ENCODE measurements at regions not wholly inside any gene's neighbourhood (a gene's known extent, or its start where the extent isn't known, plus 50 kb on each side); places are given as distances from the start of the nearest gene placed in this dataset.

DNA sequence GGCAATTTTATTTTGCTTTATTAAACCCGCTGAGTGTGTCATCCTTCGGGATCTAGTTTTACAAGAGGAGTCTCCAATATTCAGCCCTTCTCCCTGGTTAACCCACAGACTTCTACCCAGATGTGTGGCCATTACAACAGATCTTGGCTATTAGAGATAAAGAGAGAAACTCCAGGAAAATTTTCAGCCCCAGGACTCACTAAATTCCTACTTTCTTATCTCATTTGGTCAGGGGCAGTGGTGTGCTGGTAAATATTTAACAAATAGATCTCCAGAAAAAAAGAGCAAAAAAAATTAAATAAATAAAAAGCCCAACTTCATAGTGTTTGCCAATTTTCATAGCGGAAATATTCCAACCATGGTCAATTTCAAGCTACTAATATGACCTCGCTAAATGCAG lies 168.4 kb downstream of the RND3 start:
- DNase-seq (ENCODE audit: low spot score): no peak

DNA sequence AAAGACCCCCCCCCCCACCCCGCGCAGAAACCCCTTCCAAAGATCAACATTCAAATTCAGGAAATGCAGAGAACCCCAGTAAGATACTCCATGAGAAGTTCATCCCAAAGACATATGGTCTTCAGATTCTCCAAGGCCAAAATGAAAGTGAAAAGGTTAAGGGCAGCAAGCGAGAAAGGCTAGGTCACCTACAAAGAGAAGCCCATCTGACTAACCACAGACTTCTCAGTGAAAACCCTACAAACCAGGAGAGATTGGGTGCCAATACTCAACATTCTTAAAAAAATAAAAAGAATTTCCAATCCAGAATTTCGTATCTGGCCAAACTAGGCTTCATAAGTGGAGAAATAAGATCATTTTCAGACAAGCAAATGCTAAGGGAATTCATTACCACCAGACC lies 175.2 kb downstream of the RND3 start:
- no peak for DNase-seq (ENCODE audit: low spot score)

DNA sequence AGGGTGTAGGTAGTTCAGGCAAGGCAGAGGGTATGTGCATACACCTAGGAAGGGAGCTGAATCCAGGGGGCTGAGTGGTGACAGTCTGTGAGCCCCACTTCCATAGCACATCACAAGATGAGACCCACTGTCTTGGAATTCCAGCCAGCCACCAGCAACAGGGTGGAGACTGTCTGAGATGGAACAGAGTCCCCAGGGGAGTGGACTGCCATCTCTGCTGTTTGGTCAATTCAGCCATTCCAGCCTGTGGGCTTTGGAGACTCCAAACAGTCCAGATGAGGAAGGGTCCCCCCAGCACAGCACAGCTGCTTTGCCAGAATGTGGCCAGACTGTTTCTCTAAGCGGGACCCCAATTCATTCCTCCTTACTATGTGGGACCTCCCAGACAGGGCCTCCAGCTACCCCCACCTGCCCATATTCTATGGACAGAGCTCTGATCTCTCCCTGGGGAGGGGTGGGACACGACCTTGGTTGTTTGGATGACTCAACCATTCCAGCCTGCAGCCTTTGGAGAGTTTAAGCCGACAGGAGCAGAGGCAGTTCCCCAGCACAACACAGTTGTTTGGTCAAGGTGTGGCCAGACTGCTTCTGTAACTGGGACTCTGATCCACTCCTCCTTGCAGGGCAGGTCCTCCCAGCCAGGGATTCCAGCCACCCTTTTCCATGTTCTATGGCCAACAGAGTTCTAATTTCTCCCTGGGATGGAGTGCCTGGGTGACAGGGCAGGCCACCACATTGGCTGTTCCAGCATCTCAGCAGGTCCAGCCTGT lies 178.0 kb downstream of the RND3 start:
- DNase-seq (ENCODE audit: low spot score): no peak

DNA sequence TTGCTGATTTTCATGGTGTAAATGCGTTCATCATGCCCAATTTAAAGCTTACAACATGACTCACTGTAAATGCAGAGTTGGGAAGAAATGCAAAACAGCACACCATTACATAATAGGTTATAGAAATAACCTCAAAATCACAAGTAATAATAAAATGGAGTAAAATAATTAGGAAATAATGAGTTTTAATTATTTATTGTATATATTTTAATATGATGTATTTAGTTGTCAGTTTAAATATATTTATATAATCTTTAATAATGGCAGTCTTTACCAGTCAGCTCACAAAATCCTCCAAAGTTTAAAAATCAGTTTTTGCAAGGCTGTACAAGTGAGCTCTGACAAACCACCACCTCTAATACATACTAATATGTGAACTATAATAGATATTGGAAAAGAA lies 180.2 kb downstream of the RND3 start:
- no peak for DNase-seq (ENCODE audit: low spot score)

DNA sequence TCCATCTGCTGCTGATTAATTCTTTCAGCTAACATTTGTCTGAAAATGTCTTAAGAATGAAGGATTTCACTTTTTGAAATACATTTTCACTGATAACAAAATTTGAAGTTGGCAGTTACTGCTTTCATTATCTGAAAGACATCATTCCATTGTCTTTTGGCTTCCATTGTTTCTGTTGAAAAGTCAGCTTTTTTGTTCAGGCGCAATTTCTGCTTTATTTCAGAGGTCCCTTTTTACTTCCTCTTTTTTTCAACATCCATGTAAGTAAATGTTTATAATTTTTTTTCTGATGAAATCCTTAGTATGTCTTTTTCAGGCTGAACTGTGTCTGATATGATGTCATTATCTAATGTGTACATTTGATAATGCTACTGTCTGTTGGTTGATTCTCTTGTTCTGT lies 184.2 kb downstream of the RND3 start:
- DNase-seq (ENCODE audit: low spot score): no peak

DNA sequence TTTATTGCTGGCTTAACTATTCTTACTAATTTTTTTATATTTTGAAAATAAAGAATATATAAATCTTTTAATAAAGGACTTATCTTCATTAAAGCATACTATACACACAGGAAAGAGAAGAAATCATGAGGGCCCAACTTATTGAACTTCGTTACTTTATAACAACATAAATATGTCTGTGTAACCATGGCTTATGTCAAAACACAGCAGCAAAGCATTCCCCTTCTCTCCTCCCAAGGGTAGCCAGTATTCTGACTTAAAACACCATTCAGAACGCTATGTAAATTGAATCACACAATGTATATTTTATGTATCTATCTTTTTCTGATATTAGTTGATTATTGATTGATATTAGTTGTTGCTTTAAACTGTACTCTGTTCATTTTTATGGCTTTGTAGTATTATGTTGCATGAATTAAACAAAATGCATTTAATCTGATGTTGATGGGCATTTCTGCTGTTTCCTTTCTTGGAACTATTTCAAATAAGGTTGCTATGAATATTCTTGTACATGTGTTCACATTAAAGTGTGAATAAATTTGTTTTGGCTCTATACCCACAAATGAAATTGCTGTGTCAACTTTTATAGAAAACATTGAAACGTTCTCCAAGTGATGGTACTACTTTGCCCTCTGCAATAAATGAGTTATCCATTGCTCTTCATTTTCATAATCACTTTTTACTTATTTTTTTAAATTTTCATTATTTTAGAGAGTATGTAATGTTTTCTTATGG lies 188.7 kb downstream of the RND3 start:
- no peak for DNase-seq (ENCODE audit: low spot score)

DNA sequence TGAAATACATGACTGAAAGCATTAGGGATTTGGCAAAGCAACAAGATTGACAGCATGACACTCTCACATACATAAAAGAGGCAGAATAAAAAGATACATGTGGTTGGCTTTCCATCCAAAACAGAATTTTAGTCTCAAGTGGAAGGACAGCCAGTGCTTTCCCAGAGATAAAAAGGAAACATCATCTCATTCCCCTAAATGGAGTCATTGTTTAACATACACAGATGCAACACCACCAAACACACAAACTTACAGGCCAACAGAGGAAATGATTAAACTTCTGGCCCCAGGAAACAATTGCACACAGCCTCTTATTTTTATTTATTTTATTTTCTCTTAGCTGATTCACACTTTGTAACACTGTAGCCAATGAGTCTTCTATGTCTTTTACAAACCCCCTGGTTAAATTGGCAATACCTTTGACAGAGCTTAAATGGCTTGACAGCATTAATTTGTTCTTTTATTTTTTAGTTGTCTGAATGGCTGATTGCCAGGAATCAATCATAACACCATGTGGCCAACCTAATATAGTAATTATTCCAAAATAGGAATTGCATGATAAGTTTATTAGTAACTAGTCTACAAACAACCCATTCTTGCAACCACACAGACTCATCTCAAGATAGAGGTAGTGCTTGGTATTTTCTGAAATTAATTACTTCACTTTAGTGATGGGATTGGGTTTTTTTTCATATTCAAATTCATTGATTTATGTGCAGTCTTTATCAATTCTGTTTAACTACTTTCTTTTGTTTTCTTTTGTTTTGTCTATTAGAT lies 190.5 kb downstream of the RND3 start:
- no peak for DNase-seq (ENCODE audit: low spot score)

DNA sequence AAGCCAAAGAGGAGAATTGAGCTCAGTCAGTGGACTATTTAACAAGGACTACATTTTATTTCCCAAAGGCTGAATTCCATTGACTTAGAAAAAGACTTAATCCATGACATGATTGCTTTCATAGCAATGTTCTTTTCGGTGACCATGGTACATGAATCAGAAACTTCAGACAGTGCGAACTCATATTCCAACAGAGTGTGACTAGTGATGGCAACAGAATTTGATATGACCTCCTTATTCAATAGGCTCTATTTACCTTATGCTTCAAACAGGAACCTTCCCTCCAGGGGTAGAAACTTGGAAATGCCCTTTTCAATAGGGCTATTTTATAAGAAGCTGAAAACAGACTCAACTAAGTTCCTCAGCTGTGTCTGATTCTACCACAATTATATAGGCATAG lies 191.9 kb downstream of the RND3 start:
- DNase-seq (ENCODE audit: low spot score): no peak

DNA sequence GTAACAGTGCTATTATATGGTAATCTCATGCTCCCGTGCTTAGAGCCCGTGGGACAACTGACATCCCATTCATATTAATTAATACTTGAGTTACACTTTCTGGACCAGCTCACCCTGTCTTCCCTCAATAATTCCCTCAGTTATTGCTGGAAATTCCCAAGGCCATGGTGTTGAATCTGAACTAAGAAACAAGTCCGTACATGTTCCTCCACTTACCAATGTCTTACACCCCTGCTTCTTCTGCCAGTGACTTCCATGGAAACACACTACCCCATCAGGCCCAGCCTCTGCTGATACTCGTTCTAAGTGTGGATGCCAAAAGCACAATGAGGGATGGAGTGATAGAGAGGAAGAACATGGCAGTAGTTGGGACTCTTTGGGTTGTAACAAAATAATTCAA lies 193.7 kb downstream of the RND3 start:
- no peak for DNase-seq (ENCODE audit: low spot score)

DNA sequence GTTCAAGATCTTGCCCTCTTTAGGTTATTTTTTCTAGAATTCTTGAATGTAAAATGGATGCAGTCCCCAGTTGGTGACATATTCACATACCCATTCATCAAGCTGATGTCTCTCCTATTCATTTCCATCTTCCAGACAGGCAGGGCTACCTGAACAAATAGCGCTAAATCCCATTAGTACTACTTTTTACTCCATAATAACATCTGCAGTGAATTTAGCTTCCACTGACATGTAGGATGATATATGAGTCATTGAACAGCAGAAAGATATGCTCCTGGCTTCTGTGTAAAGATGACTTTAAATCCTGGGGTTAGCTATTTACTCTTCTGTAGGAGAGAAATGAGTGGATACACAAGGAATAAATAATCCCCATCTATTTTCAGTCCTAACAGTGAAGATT lies 194.7 kb downstream of the RND3 start:
- no peak for DNase-seq (ENCODE audit: low spot score)

DNA sequence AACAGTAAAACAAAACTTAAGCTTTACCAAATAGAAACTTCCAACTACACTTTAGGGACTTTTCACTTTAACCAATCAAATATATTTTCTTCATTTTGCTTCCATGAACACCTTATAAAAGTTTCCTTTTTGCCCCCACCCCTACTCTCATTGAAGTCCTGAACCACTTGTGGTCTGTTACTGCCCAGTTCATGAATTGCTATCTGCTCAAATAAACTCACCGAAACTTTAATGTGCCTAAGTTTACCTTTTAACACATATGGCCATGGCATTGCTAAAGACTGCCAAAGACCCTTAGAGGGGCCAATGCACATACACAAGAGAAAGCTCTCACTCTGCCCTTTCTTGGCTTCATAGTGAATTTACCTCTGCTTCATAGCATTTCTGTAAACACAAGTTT lies 195.3 kb downstream of the RND3 start:
- no peak for DNase-seq (ENCODE audit: low spot score)

DNA sequence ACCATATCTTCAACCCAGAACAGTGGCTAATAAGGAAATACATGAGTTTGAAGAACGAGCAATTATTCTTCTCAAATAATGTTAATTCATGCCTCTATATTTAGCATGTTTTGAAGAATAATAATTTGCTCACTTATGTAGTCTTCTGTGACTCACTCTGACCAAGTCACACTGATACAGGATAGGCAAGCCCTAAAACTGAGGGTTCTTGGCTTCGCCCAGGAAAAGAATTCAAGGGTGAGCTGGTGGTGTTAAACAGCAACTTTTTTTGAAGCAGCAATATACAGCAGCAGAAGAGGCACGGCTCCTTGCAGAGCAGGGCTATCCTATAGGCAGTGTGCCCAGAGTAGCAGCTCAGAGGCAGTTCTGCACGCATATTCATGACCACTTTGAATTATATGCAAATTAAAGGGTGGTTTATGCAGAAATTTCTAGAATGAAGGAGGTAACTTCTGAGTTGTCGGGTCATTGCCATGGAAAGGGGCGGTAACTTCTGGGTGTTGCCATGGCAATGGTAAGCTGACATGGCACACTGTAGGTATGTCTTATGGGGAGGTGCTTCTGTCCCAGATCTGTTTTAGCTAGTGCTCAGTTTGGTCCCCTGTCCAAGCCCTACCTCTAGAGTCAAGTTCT lies 200.6 kb downstream of the RND3 start:
- no peak for DNase-seq (ENCODE audit: low spot score)

DNA sequence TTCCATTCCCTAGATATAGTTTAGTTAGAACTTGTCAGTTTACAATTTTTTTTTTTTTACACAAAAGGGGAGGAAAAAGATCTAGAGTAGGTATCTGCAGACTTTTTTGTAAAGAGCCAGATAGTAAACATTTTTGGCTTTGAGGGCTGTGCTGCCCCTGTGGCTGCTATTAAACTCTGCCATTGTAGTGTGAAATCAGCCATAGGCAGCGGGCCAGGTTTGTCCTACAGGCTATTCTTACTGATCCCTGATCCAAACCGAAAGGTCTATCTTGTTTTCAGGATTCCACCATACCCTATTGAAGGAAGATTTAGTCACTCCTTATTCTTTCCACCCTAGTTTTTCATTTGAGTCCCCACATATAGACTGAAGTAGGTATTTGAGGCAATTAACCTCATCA lies 203.4 kb downstream of the RND3 start:
- DNase-seq (ENCODE audit: low spot score): no peak

DNA sequence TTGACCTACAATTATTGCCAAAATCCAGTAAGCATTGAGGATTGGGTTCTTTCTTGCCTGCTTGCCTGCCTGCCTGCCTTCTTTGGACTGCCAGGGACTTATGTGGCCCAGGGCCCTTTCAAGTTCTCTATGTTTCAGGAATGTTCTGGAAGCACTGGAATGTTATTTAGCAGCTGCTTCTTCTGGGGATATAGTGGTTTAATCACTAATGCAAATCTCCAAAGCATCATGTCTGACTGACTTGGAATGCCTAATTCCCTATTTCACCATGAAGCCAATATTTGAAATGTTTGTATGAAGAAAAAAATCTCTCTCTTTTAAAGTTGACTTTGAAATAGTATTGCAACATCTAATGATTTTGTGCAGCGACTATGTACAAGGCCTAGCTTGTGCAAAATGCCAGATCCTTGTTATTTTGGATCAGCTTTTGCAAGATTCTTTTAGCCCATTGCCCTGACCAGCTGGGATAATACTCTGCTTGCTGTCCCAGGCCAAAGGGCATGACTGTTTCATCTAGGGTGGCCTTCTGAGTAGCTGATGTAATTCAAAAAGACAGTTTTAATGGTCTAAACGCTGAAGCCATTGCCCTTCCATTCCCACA lies 204.6 kb downstream of the RND3 start:
- DNase-seq (ENCODE audit: low spot score): no peak

DNA sequence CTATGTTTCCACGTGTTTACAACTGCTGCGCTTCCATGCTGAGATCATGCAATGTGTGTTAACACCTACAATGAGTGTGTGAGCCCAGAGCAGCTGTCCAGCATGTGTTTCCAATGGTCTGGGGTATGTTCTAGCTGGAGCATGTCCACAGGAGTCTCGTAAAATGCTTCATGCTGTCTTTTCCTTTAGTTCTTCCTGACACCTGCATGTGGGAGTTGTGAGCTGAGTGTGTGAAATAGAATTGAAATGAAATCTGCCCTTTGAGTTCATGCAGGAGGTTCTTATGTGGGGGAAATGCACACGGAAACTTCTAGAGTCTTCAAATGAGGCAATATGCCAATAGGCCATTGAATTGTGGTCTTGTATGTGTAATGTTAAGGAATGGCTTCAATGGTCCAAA lies 205.1 kb downstream of the RND3 start:
- DNase-seq (ENCODE audit: low spot score): no peak

DNA sequence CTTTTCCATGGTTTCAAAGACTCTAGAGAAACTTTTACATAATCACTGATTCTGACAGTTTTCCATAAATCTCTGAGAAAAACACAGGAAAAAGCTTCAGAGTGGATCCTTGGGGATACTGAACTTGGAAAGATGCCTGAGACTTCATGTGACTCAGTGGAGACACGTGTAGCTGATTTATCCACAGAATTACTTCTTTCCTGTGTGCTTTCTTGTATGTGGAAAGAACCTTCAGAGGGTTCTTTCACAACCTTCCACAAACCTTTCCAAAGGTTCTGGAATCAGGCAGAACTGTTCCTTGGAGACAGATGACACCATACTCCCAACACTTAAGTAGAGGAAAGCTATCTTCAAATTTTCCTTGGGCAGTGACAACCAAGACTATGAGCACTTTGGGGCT lies 207.2 kb downstream of the RND3 start:
- DNase-seq (ENCODE audit: low spot score): no peak

DNA sequence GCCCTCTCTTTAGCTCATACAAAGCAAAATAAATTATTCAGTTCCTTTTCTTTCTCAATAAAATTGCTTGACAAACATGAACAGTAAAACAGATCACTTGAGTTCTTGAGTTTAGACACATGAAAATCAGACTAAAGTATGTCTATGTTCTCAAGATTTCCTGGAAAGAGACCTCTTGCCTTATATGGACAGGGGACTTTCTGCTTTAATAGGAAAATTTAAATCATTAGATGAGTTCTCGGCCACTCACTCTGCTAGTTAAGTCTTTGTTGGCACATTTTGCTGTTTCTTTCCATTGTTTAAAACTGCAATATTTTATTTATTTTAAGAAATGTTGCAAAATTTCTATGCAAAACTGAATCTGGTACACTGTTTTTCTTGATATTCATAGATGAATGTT lies 207.8 kb downstream of the RND3 start:
- DNase-seq (ENCODE audit: low spot score): no peak

DNA sequence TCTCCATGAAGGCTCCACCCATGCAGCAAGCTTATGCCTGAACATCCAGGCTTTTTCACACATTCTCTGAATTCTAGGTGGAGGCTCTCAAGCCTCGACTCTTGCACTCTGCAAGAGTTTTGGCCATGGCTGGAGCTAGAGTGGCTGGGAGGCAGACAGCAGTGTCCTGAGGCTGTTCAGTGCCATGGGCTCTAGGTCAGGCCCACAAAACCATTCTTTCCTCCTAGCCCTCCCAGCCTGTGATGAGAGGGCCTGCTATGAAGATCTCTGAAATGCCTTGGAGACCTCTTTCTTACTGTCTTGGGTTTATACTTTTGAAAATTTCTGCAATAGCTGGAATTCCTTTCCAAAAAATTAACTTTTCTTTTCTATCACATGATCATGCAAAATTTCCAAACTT lies 210.7 kb downstream of the RND3 start:
- no peak for DNase-seq (ENCODE audit: low spot score)

DNA sequence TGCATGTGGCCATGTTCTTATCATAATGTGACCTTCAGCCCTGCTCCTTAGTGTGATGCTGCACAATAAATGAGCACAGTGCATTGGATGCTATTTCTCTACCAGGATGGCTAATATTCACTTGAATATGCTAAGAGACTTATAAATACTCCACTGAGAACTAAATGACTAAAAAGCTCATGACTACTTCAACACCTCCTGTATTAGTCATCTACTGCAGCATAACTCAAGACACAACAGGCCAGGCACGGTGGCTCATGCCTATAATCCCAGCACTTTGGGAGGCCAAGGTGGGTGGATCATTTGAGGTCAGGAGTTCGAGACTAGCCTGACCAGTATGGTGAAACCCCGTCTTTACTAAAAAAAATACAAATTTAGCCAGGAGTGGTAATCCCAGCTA lies 213.4 kb downstream of the RND3 start:
- DNase-seq (ENCODE audit: low spot score): no peak

DNA sequence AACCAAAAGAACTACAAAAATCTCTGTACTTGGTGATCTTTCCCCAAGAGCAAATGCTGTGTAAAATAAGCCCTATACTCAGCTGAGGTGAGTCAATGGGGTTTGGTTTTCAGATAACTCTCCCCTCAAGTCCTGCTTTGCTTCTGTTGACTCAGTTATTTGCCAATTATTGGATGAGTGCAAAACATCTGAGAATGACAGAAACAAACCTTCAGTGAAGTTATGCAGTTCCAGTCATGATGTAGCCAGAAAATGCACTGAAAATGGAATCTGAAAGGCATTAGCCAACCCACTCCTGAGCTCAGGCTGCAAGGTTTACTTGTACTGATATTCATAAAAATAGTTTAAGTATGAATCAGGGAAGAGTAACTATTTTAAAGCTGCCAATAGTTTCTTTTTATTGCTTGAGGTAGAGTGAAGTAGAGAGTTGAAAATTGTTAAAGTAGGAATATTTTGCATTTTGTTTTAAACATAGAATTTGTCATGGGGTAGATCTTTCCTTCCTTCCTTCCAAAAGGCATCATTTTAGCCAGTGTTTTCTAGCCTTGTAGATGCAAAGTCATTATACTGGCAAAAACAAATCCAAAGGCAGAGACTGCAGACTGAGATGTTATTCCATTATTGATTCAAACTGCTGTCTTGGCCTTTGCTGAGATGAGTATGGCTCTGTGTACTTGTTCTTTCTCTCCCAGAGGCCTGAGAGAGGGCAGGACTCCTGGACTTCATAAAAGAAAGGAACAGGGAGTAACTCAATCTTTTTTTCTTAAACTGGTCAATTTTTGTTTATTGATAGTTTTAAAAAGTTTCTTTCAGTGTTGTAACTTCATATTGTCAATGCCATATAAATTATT lies 215.3 kb downstream of the RND3 start:
- DNase-seq (ENCODE audit: low spot score): no peak
